Fibroblast of skin of right quadriceps (primary cell): ENCODE measurements at regions not wholly inside any gene's neighbourhood (a gene's known extent, or its start where the extent isn't known, plus 50 kb on each side); places are given as distances from the start of the nearest gene placed in this dataset.
"Not testable (repeated sequence)": the region's sequence is repeated elsewhere in the genome, so short reads cannot be mapped to it uniquely, and the experiment has no call there.

Source experiments
- DNase-seq: peaks from one replicate; pipeline ENCODE4 v3.0.0-alpha.2; 2013

DNA sequence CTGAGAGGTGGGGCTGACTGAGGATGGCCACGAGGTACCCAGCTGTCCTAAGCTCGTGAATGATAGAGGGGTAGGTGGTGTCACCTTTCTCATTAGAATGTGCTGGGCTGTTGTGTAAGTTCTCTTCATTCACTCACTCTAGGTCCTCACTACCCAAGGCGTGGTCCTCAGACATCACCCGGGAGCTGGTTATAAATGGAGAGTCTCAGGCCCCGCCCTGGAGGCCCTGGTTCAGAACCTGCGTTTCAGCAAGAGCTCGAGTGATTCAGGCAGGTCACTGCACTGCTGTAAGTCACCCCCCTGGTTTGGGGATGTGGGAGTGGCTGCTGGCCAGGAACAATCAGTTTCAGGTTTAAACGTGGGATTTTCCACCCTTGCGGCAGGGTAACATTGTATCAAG is 139.8 kb downstream of the FOXL1 start:
- DNase-seq = no peak

DNA sequence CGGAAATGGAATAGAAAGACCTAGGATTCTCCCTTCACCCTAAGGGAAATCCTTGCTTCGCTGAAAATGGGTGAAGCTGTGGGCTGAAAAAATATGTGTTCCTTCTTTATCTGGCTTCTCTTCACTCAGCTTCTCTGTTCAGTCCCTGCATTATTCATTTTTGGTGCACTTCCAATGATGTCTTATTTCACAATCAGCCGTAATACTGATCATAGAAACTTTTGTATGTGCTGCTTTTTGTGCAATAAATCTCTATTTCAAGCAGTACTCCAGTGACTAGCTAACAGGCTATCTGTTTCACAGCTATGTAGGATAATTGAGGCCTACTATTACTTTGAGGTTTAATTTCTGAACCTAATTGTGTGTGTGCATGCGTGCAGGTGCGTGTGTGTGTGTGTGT is 144.6 kb downstream of the FOXL1 start:
- peak; percentile 63 for DNase-seq

- DNase-seq = no peak
Observed at GRCh38 chr16:86723689-86724088, 145.3 kb downstream of the FOXL1 start.

- DNase-seq = peak; percentile 30
Observed at GRCh38 chr16:86725401-86725800, 147.1 kb downstream of the FOXL1 start.

GRCh38 chr16:86726340-86726739 is 148.0 kb downstream of the FOXL1 start:
- DNase-seq = no peak

DNA sequence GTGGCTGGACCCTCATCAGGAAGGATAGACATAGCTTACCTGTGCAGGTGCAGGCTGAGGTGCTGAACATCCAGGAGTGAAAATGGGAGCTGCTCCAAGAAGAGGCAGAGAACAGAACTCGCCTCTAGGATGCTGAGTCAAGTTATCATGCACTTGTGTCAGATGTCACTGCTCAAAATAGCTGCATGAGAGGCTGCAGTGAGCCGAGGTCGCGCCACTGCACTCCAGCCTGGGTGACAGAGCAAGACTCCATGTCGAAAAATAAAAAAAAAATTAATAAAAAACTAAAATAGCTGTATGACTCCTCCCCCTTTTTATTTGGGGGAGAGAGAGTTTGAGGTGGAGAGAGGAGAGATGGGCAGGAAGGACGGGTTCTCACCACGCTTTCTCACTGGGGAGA is 148.8 kb downstream of the FOXL1 start:
- DNase-seq = no peak

GRCh38 chr16:86727632-86728031 is 149.3 kb downstream of the FOXL1 start:
- no peak for DNase-seq

- DNase-seq = no peak
Observed at GRCh38 chr16:86729686-86730085, 151.3 kb downstream of the FOXL1 start.

GRCh38 chr16:86730086-86730485 is 151.7 kb downstream of the FOXL1 start:
- no peak for DNase-seq

DNA sequence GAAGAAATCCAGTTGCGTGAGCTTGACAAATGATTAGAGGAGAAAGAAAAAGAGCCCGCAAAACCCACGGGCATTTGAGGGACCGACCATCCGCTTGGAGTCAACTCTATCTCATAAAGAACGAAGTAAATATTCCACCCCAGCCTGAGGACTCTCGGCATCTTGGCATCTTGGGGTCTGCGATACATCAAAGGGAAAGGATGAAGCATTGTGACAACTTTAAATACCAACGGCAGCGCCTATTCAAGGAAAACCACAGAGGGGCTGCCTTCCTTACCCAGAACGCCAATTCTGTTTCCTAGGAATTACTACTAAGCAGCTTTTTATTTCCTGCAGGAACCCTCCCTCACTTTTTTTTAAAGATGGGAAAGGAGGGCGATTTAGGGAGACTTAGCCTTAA is 152.2 kb downstream of the FOXL1 start:
- no peak for DNase-seq

- DNase-seq = peak; percentile 59
Observed at GRCh38 chr16:86732621-86733295, 154.4 kb downstream of the FOXL1 start.

DNA sequence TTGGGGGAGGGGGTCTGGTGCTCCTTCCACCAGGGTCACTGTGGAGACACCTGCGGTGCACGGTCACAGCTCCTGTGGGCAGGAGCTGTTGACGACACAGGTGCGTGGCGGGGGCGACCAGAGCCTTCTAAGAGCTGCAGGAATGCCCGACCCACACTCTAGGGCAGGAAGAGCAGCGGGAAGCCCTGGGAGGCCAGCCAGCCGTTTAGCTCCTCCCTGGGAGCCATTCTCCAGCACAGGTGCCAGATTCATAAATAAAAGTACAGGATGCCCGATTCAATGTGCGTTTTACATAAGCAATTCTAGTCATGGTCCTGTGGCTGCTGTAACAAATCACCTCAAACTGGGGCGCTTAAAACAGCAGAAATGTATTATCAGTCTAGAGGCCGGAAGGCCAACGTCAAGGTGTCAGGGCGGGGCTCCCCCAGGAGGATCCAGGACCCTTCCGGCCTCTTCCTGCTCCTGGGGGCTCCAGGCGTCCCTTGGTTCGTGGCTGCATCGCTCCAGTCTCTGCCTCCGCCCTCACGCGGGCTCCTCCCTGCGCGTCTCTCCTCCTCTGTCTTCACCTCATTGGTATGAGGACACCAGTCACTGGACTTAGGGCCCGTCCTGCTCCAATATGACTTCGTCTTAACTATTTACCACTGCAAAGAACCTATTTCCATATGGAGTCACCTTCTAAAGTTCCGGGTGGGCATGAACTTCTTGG is 155.4 kb downstream of the FOXL1 start:
- no peak for DNase-seq

DNA sequence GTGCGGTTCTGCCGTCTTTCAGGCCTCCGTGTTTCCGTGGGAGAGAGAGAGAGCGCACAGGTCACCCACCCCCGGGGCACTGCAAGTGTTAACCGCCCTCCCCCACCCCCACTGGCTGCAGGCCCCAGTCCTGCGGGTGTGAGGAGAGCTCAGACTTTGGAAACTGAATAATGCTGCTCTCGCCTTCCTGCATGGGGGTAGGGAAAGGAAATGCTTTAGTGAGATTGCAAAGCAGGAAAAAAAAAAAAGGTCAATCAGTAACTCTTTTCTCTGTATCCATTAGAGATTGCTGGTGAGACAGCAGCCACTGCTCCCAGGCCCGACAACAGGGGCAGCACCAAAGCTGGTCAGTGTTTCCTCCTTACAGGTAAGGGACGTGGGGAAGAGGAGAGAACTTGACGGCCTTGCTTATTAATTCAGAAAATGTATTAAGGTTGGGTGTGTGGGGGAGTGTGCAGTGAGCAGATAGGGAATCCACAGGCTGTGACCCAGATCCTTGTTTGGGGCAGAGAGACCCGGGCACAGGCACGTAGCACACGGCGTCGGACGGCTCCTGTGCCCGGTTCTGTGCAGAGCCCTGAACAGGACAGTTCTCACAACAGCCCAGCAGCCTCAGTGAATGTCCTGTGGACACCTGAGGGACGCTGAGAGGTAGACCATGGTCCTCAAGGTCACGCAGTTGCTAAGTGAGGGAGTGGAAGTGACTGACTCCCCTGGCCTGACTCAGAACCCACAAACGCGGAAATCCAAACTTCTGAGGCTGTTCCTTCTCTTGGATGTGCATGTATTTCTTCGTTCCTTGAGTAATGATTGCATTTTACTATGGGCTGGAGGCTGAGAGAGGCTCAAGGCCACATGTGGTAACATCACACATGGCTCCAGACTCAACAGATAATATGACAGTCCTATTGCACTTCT is 156.5 kb downstream of the FOXL1 start:
- peak; percentile 39 for DNase-seq

DNA sequence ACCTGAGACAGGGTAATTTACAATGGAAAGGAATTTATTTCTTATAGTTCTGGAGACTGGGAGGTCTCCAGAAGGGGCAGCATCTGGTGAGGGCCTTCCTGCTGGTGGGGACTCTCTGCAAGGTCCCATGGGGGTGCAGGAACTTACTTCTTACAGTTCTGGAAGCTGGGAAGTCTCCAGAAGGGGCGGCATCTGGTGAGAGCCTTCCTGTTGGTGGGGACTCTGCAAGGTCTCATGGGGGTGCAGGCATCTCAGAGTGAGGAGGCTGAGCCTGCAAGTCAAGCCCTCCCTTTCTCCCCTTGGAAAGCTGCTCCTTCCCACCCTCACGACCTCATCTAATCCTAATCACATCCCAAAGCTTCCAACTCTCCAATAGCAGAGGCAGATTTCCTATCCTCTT is 157.4 kb downstream of the FOXL1 start:
- DNase-seq = no peak

DNA sequence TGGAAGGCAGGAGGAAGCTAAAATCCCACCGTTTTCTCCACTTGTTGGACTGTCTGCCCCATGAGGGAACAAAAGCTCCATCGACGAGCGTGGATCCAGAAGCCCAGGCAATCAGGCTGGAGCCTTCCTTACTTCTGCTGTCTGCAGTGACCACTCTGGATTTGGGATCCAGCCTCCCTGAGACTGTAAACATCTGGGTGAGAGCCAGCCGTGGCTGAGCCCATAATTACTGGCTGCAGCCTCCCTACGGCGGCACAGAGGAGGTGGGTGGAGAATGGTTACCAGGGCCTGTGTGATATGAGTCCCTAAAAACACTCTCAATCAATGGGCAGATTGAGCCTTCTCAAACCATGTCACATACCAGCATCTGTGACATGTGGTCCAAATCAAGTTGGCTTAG is 158.2 kb downstream of the FOXL1 start:
- no peak for DNase-seq

- DNase-seq = no peak
Observed at GRCh38 chr16:86737083-86737482, 158.7 kb downstream of the FOXL1 start.

DNA sequence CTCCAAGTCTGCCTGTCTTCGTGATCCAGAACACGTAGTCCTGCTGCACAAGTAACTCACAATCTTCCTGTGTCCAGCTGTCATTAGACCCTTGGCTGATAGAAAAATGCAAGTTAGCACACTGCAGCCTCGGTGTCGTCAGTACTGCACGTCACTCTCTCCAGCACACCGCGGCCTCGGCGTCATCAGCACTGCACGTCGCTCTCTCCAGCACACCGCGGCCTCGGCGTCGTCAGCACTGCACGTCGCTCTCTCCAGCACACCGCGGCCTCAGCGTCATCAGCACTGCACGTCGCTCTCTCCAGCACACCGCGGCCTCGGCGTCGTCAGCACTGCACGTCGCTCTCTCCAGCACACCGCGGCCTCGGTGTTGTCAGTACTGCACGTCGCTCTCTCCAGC is 160.0 kb downstream of the FOXL1 start:
- not testable (repeated sequence) for DNase-seq

DNA sequence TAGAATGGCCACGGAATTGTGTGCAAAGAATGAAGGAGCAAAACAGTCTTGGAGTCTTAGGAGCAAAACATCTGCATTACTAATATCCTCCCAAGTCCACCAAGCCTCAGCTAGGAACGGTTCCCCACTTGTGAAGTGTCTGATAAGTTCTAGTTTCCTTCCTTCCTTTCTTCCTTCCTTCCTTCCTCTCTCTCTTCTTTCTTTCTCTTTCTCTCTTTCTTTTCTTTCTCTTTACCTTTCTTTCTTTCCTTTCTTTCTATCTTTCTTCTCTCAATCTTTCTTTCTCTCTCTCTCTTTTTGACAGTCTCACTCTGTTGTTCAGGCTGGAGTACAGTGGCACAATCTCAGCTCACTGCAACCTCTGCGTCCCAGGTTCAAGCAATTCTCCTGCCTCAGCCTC is 160.8 kb downstream of the FOXL1 start:
- DNase-seq = no peak

- DNase-seq = no peak
Observed at GRCh38 chr16:86739808-86740207, 161.5 kb downstream of the FOXL1 start.

DNA sequence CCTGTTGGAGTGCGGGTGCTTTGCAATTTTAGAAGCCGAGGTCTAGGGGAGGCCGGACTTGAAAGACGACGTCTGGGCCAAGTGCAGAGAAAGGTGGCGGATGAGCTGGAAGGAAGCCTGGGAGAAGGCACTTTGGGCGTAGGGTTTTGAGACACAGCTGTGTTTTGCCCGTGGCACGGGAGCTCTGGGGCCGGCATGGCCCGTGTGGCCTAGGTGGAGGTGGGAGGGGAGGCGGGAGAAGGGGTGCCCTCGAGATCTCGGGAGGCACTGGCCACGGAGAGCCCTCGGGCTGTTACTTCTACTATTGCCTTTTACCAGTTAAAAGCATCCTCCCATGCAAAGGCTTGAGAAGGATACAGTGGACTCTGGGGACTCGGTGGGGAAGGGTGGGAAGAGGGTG is 161.9 kb downstream of the FOXL1 start:
- no peak for DNase-seq

- DNase-seq = peak; percentile 91
Observed at GRCh38 chr16:86740906-86741799, 162.8 kb downstream of the FOXL1 start.

DNA sequence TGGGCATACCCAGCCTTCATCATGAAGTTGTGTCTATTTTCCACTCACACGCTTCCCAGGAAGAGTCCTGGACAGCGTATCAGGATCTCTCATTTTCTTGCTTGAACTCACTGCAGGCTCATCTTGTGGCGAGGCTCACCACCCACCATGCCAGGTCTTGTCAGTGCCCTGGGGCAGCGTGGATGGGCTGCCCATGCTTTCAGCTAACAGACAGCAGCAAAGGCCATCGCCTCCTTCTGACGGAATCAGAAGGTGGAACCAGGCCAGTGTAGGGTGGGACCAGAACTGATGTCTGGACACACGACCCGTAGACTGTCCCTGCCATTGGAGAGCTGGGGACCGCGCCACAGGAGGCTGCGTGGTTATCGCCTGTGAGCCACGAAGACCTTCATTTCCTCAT is 169.4 kb downstream of the FOXL1 start:
- no peak for DNase-seq

DNA sequence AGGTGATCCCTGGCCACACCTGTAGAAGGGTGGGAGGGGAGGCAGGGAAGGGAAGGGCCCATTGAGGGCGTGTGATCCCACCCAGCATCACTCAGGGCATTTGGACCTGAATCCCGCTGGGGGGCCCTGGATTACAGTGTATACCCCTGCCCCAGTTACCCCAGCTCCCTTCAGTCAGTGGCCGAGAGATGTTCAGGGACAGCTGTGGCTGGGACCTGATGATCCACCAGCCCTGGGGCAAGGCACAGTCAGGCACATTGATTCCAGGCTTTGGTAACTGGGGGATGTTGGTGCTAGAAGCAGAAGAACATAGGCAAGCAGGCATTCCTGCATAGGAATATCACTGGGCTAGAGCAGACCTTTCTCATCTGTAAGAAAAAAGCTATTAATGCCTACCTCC is 170.3 kb downstream of the FOXL1 start:
- DNase-seq = no peak
